GM23338 (cell line): ENCODE measurements at regions not wholly inside any gene's neighbourhood (a gene's known extent, or its start where the extent isn't known, plus 50 kb on each side); places are given as distances from the start of the nearest gene placed in this dataset.
"Not testable (repeated sequence)": the region's sequence is repeated elsewhere in the genome, so short reads cannot be mapped to it uniquely, and the experiment has no call there.

Source experiments
- ATAC-seq: fragments of 200-7000 bp; cut with Tn5 transposase; 3 replicates; pipeline ENCODE4 v1.9.1; 2020
- DNase-seq: peaks from one replicate; pipeline ENCODE4 v3.0.0-alpha.2; 2015; ENCODE audit warnings: low spot score
- H2AFZ ChIP-seq: fragments of 200-600 bp; sonication (generic); 2 replicates; pipeline ENCODE4 v1.8.0; 2016; ENCODE audit warnings: antibody characterized with exemption, mild to moderate bottlenecking, moderate library complexity
- H3F3A ChIP-seq: fragments of 200-600 bp; sonication (generic); replicated peaks from 2 replicates; pipeline ENCODE4 v1.8.0; 2017; ENCODE audit warnings: antibody characterized with exemption, mixed run types, low read depth
- H3K27ac ChIP-seq: fragments of 200-600 bp; sonication (generic); 2 replicates; pipeline ENCODE4 v1.6.1; 2016; ENCODE audit warnings: low read depth
- H3K27me3 ChIP-seq: fragments of 200-600 bp; sonication (generic); 2 replicates; pipeline ENCODE4 v1.8.0; 2016; ENCODE audit warnings: mild to moderate bottlenecking, mixed run types, moderate library complexity; ENCODE audit not compliant: insufficient read depth
- H3K36me3 ChIP-seq: fragments of 200-600 bp; sonication (generic); 2 replicates; pipeline ENCODE4 v1.8.0; 2016; ENCODE audit warnings: mild to moderate bottlenecking; ENCODE audit not compliant: insufficient read depth
- H3K4me1 ChIP-seq: fragments of 200-600 bp; sonication (generic); 2 replicates; pipeline ENCODE4 v1.8.0; 2016; ENCODE audit warnings: mild to moderate bottlenecking, moderate library complexity; ENCODE audit not compliant: insufficient read depth
- H3K4me2 ChIP-seq: fragments of 200-600 bp; sonication (generic); 2 replicates; pipeline ENCODE4 v1.7.1; 2017; ENCODE audit warnings: mixed run types
- H3K4me3 ChIP-seq: fragments of 200-600 bp; sonication (generic); 2 replicates; pipeline ENCODE4 v1.6.1; 2016; ENCODE audit warnings: mixed run types
- H3K79me2 ChIP-seq: fragments of 200-600 bp; sonication (generic); replicated peaks from 2 replicates; pipeline ENCODE4 v1.8.0; 2017; ENCODE audit warnings: mild to moderate bottlenecking; ENCODE audit not compliant: insufficient read depth
- H3K9me2 ChIP-seq: fragments of 200-600 bp; sonication (generic); 2 replicates; pipeline ENCODE4 v1.8.0; 2017; ENCODE audit not compliant: insufficient read depth
- H4K20me1 ChIP-seq: fragments of 200-600 bp; sonication (generic); replicated peaks from 2 replicates; pipeline ENCODE4 v1.8.0; 2017; ENCODE audit warnings: mild to moderate bottlenecking; ENCODE audit not compliant: insufficient read depth
- H3K27ac Mint-ChIP-seq: 2 replicates; pipeline ENCODE4 v1.8.0; 2020; ENCODE audit warnings: inconsistent platforms, mild to moderate bottlenecking, moderate library complexity, mixed read lengths
- H3K27me3 Mint-ChIP-seq: 3 replicates; pipeline ENCODE4 v1.8.0; 2022; ENCODE audit warnings: low read depth, mild to moderate bottlenecking, moderate library complexity, mixed read lengths, inconsistent platforms; ENCODE audit not compliant: insufficient read depth, poor library complexity
- H3K36me3 Mint-ChIP-seq: 3 replicates; pipeline ENCODE4 v1.8.0; 2021; ENCODE audit warnings: low read depth, mild to moderate bottlenecking, inconsistent platforms, moderate library complexity, mixed read lengths
- H3K4me1 Mint-ChIP-seq: 3 replicates; pipeline ENCODE4 v1.8.0; 2020; ENCODE audit warnings: mild to moderate bottlenecking, inconsistent platforms, mixed read lengths
- H3K4me3 Mint-ChIP-seq: 3 replicates; pipeline ENCODE4 v1.8.0; 2021; ENCODE audit warnings: moderate library complexity, mild to moderate bottlenecking, inconsistent platforms, mixed read lengths
- H3K9me3 Mint-ChIP-seq: 3 replicates; pipeline ENCODE4 v1.8.0; 2020; ENCODE audit warnings: moderate library complexity, mild to moderate bottlenecking, inconsistent platforms, mixed read lengths
- small RNA-seq: library from RNA; depleted of rRNA; stranded (forward); fragments of <200 nt; gene quantifications from one replicate; pipeline ENCODE3, GENCODE V24; 2014; ENCODE audit warnings: low replicate concordance

DNA sequence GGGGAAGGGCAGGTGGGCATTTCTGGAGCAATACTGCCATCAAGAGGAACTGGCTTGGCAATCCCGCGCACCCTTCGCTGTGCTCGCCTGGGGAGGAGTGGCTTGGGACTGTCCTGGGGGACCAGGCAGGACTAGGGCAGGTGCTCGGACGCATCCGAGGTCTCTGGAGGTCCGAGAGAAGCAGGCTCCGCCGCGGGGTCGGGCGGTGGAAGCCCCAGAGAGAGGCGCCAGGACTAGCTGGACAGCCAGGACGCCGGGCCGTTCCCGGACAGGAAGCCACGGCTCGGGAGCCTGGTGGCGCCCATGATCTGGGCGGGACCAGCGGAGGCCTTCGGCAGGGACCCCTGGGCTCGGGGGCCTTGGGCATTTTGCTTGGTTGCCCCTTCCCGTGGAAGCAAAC is 174.3 kb downstream of the PLS3 start:
- H3F3A ChIP-seq, H3K9me3 Mint-ChIP-seq, H3K36me3 ChIP-seq, H3K27ac ChIP-seq, H3K79me2 ChIP-seq, H3K4me1 ChIP-seq, ATAC-seq, H3K4me2 ChIP-seq, H3K27me3 Mint-ChIP-seq, H3K4me1 Mint-ChIP-seq, H3K4me3 ChIP-seq, H3K9me2 ChIP-seq, DNase-seq, H3K27ac Mint-ChIP-seq, H3K27me3 ChIP-seq, H2AFZ ChIP-seq, H4K20me1 ChIP-seq, H3K4me3 Mint-ChIP-seq, H3K36me3 Mint-ChIP-seq: not testable (repeated sequence)

Small RNA genes lying in the stretch of these regions (small RNA-seq; reads per million reads assigned to genes)
- gene AC005000.1, result 0.10 reads per million
